GM18498 (cell line): ENCODE measurements at regions not wholly inside any gene's neighbourhood (a gene's known extent, or its start where the extent isn't known, plus 50 kb on each side); places are given as distances from the start of the nearest gene placed in this dataset.
"Not testable (repeated sequence)": the region's sequence is repeated elsewhere in the genome, so short reads cannot be mapped to it uniquely, and the experiment has no call there.

Experiments used
- ATAC-seq: cut with Tn5 transposase; IDR thresholded peaks from one replicate; pipeline ENCODE4 v1.9.1; 2021; ENCODE audit warnings: mild to moderate bottlenecking, moderate library complexity; ENCODE audit not compliant: unreplicated experiment

DNA sequence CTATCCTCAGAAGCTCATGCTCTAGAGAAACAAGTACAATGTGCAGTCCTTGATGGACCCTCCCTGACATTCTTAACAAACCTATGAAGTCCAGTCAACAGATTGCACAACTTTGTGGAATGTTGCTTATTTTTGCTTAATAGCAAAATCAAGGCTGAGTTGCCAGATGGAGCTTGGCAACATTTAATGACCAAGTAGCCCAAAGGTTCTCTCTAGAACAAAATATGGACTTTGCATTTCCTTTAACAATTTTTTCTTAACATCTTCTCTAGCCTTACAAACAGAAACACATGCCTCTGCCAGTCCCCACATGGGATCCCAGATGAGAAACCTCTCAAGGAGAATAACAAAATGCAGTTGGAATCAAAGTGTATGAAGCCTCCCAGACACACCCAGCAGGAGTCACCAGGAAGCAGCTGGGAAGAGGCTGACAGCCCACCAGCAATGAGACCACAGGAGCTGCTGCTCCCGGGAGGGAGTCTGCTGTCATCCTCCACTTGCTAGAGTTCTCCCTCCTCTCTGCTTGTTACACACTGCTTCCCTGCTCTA lies 422.5 kb upstream of the CDIN1 start:
- ATAC-seq = no peak

DNA sequence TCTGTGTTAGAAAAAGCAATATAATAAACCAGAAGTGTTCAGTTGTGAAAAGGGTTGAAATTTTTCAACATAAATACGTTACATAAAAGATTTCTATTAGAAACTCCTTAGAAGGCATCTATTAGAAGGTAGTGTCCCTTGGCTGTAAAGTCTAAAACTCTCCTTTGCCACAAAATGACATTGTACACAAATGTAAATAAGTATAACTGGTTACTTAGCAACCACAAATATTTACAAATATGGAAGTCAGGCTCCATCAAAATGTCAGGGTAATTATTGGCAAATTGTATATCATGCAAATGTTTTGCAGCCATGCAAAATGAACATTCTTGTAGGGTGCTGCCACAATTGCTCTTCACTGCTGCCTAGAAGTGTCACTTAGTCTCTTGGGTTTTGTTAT lies 419.1 kb upstream of the CDIN1 start:
- ATAC-seq = no peak

DNA sequence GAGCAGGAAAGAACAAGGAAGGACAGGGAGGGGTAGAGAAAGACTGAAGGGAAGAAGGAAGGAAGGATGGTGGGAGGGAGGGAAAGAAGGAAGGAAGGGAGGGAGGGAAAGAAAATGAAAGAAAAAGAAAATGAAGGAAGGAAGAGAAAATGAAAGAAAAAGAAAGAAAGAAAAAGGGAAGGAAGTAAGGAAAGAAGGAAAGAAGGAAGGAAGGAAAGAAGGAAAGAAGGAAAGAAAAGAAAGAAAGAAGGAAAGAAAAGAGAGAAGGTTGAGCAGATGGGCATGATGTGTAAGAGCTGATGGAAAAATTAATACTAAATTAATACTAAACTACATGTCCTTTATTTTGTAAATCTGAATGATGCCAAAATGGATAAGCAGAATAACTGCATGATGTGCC lies 418.3 kb upstream of the CDIN1 start:
- no peak for ATAC-seq

DNA sequence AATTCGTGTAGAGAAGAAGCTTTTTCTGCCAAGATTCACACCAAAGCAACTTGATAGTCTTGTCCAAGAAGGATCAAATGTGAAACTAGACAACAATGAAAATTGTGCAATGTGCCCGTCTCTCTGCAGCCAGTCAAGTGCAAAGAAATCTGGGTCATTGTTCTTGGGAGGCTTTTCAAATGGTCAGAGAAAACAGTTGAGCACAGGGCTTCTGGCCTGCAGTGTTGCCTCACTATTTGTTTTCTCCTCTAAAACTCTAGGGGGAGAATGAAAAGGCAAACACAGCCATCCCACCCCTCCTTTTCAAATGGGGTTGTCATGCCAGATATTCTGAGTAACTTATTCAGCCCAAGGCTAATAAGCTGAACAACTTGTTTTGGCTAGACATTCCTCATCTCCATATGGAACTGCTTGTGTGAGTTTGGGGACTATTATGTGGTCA lies 417.6 kb upstream of the CDIN1 start:
- no peak for ATAC-seq

DNA sequence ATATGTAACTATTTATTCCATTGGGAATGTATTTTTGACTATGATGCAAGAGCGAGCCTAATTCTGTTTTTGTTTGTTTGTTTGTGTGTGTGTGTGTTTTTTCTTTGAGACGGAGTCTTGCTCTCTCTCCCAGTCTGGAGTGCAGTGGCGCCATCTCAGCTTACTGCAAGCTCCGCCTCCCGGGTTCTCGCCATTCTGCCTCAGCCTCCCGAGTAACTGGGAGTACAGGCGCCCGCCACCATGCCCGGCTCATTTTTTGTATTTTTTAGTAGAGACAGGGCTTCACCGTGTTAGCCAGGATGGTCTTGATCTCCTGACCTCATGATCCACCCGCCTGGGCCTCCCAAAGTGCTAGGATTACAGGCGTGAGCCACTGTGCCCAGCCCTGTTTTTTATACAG lies 415.4 kb upstream of the CDIN1 start:
- not testable (repeated sequence) for ATAC-seq

DNA sequence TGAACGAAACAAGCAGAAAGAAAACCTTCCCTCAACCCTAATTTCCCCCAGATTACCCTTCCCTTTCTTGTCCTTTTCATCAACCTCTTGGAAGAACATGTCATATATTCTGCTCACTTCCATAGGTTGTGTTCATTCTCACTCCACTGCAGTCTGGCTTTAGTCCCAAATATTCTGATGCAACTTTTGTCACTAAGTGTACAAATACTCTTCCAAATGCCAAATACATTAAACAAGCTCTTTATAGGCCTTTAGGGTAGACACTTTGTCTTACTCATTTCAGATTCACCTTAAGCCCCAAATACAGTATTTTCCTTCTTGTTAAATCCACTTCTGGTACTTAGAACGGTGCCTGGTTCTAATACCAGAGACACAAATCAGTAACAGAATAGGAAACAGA lies 406.5 kb upstream of the CDIN1 start:
- ATAC-seq = no peak

DNA sequence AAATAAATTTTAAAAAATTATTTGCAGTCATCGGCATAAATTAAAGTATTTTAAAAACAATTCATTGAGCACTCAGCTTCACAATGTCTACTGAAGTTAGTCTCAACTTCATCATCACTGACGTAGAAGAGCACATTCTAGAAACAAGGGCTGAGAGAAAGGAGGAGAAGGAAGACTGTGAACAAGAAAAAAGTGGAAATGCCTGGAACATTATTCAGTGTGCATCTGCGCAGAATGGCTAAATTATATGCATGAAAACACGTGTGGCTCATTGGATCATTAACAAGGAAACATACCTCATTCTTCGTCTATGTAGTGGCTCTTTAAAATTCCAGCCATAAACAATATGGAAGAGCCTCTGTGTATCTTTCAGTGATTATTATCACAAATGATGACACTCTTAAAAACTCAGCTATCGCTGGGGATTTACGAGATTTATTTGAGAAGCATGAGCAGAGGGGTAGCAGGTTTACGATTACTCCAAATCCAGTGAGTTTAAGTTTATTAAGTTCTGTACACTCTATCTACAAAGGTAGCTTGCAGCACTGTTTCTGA lies 404.2 kb upstream of the CDIN1 start:
- ATAC-seq = no peak

DNA sequence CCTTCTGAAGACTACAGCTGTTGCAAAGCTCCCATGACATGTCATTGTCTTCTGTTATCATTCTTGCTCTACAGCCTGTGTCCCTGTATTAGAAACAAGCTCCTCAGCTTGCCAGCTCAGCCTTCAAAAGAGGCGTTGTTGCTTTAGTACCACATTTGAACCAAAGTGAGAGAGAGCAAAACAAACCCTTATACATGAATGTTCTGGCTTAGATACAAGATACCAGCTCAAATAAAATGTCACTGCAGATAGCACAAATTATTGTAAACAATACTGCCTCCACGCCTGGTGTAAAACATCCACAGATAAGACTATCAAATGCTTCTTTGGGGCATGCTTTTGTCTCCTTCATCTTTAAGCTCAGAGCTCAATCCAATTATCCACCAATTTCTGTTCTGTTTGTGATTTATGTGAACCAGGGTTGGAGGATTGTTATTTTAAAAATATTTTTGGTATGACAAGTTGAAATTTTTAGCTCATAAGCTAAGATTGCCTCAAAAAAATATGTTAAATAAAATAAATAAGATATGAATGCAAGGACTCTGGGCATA lies 403.6 kb upstream of the CDIN1 start:
- ATAC-seq = no peak

DNA sequence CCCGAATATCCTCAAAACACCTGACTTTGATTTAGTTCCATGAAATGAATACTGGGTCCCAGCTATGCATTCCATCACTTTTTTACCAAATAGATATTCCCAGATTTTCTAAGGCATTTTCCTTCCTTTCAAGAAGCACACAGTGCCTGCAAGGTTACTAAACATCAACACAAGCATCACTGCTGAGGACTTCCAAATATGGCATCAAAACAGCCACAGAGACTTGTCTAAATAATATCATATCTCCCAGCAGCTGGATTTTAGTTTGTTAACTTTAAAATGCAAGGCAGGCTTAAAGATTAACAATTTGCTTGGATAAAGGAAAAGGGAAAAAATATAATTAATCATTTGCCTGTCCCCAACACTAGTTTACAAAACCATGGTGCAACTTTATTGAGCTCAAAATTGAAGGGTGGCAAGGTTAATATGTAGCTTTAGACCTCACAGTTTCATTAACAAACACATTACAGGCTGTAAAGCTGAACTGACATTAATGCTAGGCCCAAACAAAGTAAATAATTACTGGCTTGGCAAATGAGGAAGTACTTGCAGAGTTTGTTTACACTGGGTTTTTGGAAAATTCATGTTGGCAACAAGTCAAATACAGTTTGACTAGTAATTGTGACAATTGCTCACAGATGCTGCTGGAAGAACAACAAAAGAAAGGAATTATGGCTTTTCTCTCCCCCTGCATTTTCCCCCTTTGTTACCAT lies 401.7 kb upstream of the CDIN1 start:
- ATAC-seq = no peak

DNA sequence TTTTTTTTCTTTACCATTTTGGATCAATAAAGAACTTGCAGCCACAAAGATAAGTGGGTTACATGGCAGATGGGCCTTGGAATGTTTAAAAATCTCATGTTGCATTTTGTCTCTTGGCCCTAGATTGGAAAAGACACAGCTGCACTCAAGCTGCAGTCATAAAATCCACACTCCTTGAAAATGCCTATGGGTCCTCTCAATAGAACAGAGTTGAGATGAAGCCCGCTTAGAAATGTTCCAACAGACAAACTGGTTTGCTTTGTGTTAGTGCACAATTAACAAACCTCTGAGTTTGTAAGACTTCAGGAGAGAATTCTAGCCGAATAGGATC lies 401.2 kb upstream of the CDIN1 start:
- ATAC-seq = no peak

DNA sequence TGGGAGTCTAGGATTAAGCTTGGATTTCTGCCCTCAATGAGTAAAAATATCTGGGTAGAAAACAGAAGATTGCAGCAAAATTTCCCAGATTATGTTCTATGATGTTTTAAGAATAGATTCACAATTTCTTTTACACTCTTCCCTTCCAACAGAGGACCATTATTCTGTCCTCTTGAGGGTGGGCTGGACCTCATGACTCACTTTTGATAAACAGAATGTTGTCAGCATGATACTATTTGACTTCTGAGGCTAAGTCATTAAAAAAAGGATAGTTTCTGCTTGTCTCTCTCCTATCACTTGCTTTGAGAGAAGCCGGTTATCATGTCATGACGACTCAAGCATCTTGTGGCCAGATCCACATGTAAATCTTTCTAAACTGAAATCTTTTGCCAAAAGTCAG lies 396.2 kb upstream of the CDIN1 start:
- ATAC-seq = no peak

DNA sequence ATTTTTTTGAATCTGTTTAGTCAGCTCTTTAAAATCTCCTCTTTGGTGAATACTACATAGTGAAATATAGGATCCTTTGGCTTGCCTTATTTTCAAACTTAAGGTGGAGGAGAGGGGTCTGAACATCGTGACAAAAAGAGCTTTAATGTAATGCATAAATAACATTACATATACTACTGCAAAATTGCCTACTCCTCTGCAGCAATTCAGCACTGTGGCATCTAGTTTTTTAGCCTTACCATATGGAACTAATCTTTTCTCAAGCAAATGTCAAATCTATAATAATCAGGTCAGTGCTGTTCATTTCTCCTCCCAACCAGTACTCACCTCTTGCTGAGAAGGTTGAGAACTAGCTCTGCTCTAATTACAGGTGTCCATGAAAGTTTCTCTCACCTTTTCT lies 394.0 kb upstream of the CDIN1 start:
- no peak for ATAC-seq

DNA sequence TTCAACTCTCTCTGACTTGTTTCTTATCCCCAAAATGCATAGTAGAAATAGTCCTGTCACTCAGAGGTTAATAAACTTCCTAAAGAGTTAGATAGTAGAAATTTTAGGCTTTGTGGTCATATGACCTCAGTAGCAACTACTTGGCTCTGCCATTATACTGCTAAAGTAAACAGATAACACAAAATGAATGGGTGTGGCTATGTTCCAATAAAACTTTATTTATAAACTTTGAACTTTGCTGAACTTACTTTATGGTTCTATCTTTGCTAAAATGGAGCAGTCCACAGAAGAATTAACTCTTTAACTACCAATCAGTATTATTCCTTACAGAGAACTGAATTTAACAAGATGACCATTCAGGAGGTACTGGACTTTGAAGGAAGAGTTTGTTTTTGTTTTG lies 393.6 kb upstream of the CDIN1 start:
- no peak for ATAC-seq

DNA sequence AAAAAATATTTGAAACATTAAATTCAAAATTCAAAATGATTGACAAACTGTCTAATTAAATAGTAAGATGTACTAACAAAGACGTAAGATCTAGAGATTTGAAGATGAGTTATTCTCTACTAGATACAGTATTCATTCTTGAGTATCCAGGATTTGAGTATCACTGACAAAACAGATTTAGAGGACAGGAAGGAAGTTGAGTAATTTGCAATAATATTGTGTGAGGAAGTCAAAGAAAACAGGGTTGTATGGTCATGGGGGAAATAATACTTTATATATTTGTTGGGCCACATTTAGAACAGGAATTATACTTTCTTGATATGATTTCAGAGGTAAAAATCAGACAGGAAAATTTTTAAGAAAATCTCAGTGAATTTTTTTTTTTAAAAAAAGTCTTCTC lies 393.1 kb upstream of the CDIN1 start:
- ATAC-seq = no peak

DNA sequence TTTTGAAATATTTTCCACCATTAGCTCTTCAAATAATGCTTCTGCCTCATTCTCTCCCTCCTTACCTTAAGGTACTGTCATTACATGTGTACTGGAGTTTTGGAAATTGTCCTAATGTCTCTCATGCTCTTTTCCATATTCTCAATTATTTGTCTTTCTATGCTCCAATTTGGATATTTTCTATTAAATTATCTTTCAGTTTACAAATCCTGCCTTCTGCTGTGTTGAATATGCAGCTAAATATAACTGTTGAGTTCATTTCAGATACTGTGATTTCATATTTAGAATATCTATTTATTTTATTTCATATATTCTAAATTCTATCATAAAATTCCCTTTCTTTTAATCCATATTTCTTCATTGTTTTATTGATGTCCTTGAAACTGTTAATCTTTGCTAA lies 388.0 kb upstream of the CDIN1 start:
- no peak for ATAC-seq

DNA sequence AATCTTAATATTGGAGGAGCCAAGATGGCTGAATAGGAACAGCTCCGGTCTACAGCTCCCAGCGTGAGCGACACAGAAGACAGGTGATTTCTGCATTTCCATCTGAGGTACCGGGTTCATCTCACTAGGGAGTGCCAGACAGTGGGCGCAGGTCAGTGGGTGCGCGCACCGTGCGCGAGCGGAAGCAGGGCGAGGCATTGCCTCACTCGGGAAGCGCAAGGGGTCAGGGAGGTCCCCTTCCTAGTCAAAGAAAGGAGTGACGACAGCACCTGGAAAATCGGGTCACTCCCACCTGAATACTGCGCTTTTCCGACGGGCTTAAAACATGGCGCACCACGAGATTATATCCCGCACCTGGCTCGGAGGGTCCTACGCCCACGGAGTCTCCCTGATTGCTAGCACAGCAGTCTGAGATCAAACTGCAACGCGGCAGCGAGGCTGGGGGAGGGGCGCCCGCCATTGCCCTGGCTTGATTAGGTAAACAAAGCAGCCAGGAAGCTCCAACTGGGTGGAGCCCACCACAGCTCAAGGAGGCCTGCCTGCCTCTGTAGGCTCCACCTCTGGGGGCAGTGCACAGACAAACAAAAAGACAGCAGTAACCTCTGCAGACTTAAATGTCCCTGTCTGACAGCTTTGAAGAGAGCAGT lies 383.9 kb upstream of the CDIN1 start:
- not testable (repeated sequence) for ATAC-seq

DNA sequence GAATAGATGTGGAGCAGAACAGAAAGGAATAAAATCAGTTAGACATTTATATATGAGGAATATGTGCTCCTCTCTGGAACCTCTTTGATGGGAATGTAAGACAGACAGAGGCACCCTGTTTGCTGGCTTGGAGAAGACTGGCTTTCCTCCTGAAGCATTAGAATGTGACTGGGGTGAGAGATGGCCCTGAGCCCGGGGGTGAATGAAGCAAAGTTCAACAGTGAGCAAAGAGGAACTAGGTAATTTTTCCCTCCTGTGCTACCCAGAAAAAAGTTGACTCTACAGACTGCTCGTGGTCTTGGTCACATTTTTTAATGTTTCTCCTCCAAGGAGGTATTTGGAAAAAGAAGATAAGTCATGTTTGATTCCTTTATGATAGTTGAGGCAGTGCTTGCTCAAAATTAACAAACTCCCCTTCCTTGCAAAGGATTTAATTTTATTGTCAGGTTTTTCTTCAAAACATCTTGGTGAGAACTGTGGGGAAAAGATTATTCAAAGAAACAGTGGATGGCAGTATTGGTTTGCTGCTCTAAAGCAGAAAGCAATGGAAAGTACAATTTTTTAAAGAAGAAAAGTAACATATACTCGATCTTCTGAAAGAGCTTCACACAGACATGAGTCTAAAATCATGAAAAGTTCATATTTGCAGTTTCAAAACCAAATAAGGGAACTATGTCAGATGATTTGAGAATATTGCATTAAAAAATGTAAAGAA lies 370.4 kb upstream of the CDIN1 start:
- no peak for ATAC-seq

DNA sequence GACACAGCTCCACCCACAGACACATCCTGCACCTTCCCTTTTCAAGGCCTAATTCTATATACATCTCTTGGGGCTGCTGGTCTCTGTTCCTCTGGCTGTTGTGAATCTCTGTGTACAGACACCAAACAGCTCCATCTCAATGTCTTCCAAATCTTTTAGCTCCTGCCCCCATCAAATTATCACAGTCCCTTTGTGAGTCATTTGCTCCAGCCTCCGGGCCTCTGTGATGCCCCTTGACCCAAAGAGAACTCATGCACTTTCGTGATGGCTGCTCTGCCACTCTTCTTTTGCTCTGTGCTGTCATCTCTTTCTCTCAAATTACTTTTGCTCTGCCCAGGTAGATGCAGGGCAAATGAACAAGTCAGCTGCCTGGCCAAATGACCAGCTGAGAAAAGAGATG lies 369.0 kb upstream of the CDIN1 start:
- no peak for ATAC-seq

DNA sequence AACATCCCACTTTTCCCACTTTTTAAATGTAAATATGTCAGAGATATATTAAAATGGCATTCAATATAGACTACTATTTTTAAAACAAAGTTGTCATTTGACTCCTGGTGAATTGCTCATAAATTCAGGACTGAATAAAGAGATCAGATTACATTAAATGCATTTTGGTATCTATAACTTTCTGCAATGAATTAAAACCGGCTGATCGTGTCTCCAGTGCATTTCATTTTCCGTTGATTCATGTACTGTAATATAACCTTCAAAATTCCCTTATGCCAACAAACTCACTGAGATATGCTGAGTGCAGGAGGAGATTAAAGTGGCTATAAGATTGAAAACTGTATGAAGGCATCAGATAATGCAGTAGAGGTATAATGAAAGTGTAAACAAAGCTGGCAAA lies 361.1 kb upstream of the CDIN1 start:
- ATAC-seq = no peak

DNA sequence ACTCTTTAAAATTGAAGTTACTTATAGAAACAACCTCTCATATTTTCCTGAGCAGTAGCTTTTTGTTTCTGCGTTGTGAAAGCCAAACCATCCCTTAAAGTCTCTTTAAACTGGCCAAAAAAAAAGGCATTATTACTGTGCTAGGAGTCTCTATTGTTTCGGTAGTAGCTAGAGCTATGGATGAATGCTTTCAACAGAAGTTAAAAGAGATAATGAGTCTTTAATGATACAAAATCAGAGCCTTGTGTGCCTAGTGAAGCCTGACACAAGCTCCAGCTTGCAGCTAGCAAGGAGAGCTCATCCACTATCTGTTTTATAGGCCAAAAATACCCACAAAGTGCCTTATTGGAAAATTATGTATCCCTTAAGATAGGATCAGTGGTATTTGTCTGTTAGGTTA lies 360.4 kb upstream of the CDIN1 start:
- no peak for ATAC-seq

DNA sequence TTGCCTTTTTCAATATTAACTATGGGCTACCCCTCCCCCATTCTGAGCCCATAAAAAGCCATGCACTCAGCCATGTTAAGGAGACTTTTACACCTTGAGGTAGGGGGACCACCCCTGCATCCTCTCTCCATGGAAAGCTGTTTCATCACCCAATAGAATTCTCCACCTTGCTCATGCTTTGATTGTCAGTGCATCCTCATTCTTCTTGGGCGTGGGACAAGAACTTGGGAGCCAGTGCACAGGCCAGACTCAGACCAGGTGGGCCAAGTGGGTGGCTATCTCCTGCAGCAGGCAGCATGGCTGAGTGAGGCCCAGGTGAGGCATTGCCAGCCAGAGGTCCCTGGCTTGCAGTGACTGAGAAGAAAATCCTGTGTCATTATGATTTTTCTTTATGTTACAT lies 357.4 kb upstream of the CDIN1 start:
- no peak for ATAC-seq
